Mucosa of stomach (tissue), 1 donor: ENCODE measurements at regions not wholly inside any gene's neighbourhood (a gene's known extent, or its start where the extent isn't known, plus 50 kb on each side); places are given as distances from the start of the nearest gene placed in this dataset.

Source experiments
- H3K27me3 ChIP-seq: one replicate; pipeline ENCODE4 v1.7.0; 2013; ENCODE audit warnings: mild to moderate bottlenecking, low read length; ENCODE audit not compliant: control insufficient read depth, insufficient read depth
- H3K36me3 ChIP-seq: one replicate; pipeline ENCODE4 v1.7.0; 2013; ENCODE audit warnings: low read length; ENCODE audit not compliant: control insufficient read depth, insufficient read depth
- H3K4me1 ChIP-seq: one replicate; pipeline ENCODE4 v1.7.0; 2013; ENCODE audit warnings: mild to moderate bottlenecking, low read length; ENCODE audit not compliant: control insufficient read depth, insufficient read depth
- H3K4me3 ChIP-seq: one replicate; pipeline ENCODE4 v1.7.0; 2013; ENCODE audit warnings: low read length
- H3K9ac ChIP-seq: one replicate; pipeline ENCODE4 v1.7.0; 2013; ENCODE audit warnings: mild to moderate bottlenecking, low read length, moderate library complexity
- H3K9me3 ChIP-seq: one replicate; pipeline ENCODE4 v1.7.0; 2013; ENCODE audit warnings: mild to moderate bottlenecking, low read length, moderate library complexity; ENCODE audit not compliant: control insufficient read depth
- donor health status: Pancreatic carcinoma.

GRCh38 chr3:181764544-181764943, 52.8 kb downstream of the SOX2 start:
- H3K9me3 ChIP-seq: no peaks in the 10 kb centered on the region
- H3K9ac ChIP-seq: no peak overlapping the region
- no peaks in the 10 kb centered on the region for H3K27me3 ChIP-seq
- no peak overlapping the region for H3K4me3 ChIP-seq
- no peaks in the 10 kb centered on the region for H3K36me3 ChIP-seq
- no peaks in the 10 kb centered on the region for H3K4me1 ChIP-seq

GRCh38 chr3:181770296-181770695, 58.6 kb downstream of the SOX2 start:
- H3K27me3 ChIP-seq: no peaks in the 10 kb centered on the region
- H3K9ac ChIP-seq: no peak overlapping the region
- H3K4me3 ChIP-seq: no peak overlapping the region
- no peaks in the 10 kb centered on the region for H3K4me1 ChIP-seq
- no peaks in the 10 kb centered on the region for H3K9me3 ChIP-seq
- no peaks in the 10 kb centered on the region for H3K36me3 ChIP-seq

GRCh38 chr3:181771120-181771519, 59.4 kb downstream of the SOX2 start:
- Histone ChIP-seq H3K27me3 (no peaks in the 10 kb centered on the region), H3K36me3 (no peaks in the 10 kb centered on the region), H3K4me1 (no peaks in the 10 kb centered on the region), H3K4me3 (no peak overlapping the region), H3K9ac (no peak overlapping the region), H3K9me3 (no peaks in the 10 kb centered on the region)

GRCh38 chr3:181772166-181772565, 60.4 kb downstream of the SOX2 start:
- H3K9me3 ChIP-seq: no peaks in the 10 kb centered on the region
- H3K36me3 ChIP-seq: no peaks in the 10 kb centered on the region
- H3K4me1 ChIP-seq: no peaks in the 10 kb centered on the region
- H3K9ac ChIP-seq: no peak overlapping the region
- no peaks in the 10 kb centered on the region for H3K27me3 ChIP-seq
- no peak overlapping the region for H3K4me3 ChIP-seq

GRCh38 chr3:181773921-181774320, 62.2 kb downstream of the SOX2 start:
- H3K36me3 ChIP-seq: no peaks in the 10 kb centered on the region
- no peak overlapping the region for H3K4me3 ChIP-seq
- no peaks in the 10 kb centered on the region for H3K27me3 ChIP-seq
- H3K9ac ChIP-seq: no peak overlapping the region
- no peaks in the 10 kb centered on the region for H3K4me1 ChIP-seq
- no peaks in the 10 kb centered on the region for H3K9me3 ChIP-seq

- Histone ChIP-seq H3K36me3 (no peaks in the 10 kb centered on the region), H3K27me3 (no peaks in the 10 kb centered on the region), H3K9ac (no peak overlapping the region), H3K4me1 (no peaks in the 10 kb centered on the region), H3K9me3 (no peaks in the 10 kb centered on the region), H3K4me3 (no peak overlapping the region)
These were observed 70.7 kb downstream of the SOX2 start for GRCh38 chr3:181782306-181782954.

GRCh38 chr3:181790561-181790960, 78.8 kb downstream of the SOX2 start:
- Histone ChIP-seq H3K4me3 (no peak overlapping the region), H3K36me3 (no peaks in the 10 kb centered on the region), H3K9me3 (no peaks in the 10 kb centered on the region), H3K4me1 (no peaks in the 10 kb centered on the region), H3K27me3 (no peaks in the 10 kb centered on the region), H3K9ac (no peak overlapping the region)

GRCh38 chr3:181791056-181791955, 79.6 kb downstream of the SOX2 start:
- no peak overlapping the region for H3K4me3 ChIP-seq
- H3K36me3 ChIP-seq: no peaks in the 10 kb centered on the region
- no peaks in the 10 kb centered on the region for H3K27me3 ChIP-seq
- no peaks in the 10 kb centered on the region for H3K9me3 ChIP-seq
- no peak overlapping the region for H3K9ac ChIP-seq
- H3K4me1 ChIP-seq: no peaks in the 10 kb centered on the region

GRCh38 chr3:181793006-181793405, 81.3 kb downstream of the SOX2 start:
- Histone ChIP-seq H3K9ac (no peak overlapping the region), H3K27me3 (no peaks in the 10 kb centered on the region), H3K9me3 (no peaks in the 10 kb centered on the region), H3K4me1 (no peaks in the 10 kb centered on the region), H3K4me3 (no peak overlapping the region), H3K36me3 (no peaks in the 10 kb centered on the region)

GRCh38 chr3:181794011-181794790, 82.5 kb downstream of the SOX2 start:
- H3K4me3 ChIP-seq: no peak overlapping the region
- H3K4me1 ChIP-seq: no peaks in the 10 kb centered on the region
- H3K36me3 ChIP-seq: no peaks in the 10 kb centered on the region
- H3K9me3 ChIP-seq: no peaks in the 10 kb centered on the region
- H3K27me3 ChIP-seq: no peaks in the 10 kb centered on the region
- H3K9ac ChIP-seq: no peak overlapping the region

GRCh38 chr3:181796641-181797040, 84.9 kb downstream of the SOX2 start:
- Histone ChIP-seq H3K4me1 (no peaks in the 10 kb centered on the region), H3K36me3 (no peaks in the 10 kb centered on the region), H3K9ac (no peak overlapping the region), H3K4me3 (no peak overlapping the region), H3K27me3 (no peaks in the 10 kb centered on the region), H3K9me3 (no peaks in the 10 kb centered on the region)

GRCh38 chr3:181797431-181797830, 85.7 kb downstream of the SOX2 start:
- Histone ChIP-seq H3K4me1 (no peaks in the 10 kb centered on the region), H3K9ac (no peak overlapping the region), H3K4me3 (no peak overlapping the region), H3K36me3 (no peaks in the 10 kb centered on the region), H3K27me3 (no peaks in the 10 kb centered on the region), H3K9me3 (no peaks in the 10 kb centered on the region)
